ENCODE measurements at regions not wholly inside any gene's neighbourhood (a gene's known extent, or its start where the extent isn't known, plus 50 kb on each side); places are given as distances from the start of the nearest gene placed in this dataset.

DNA sequence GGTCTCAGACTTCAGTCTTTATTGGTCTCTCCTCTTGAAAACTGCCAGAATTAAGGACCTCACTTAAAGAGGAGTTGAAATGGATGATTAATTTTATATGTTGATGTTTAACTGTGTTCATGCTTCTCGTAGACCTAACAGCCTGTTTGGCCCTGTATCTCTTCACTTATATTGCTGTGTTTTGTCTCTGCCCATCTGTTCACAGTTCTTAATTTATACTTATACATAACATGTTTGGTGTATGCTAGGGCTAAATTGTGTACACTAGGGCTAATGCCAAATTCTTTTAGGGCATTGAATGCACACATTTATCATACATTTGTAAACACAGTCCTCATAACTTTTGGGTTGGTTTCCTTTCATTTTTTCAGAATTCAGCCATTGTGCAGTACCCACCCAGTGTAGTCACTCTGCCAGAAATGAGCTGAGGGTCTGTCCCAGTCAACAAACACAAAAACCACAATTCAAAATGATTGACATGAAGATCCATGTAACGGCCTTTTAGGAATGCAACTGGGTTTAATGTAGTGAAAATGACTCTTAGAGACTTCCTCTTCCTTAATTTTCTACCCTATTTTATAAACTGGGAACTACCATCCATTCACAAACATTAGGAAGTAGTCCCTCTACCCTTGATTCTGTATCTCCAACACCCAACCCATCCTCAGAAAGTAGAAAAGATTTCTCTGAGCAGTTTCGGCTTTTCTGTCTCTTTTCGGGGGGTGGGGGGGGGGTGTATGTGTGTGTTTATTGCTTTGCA is 668.8 kb upstream of the KLF4 start:
- TF ChIP-seq, protein P1, sequence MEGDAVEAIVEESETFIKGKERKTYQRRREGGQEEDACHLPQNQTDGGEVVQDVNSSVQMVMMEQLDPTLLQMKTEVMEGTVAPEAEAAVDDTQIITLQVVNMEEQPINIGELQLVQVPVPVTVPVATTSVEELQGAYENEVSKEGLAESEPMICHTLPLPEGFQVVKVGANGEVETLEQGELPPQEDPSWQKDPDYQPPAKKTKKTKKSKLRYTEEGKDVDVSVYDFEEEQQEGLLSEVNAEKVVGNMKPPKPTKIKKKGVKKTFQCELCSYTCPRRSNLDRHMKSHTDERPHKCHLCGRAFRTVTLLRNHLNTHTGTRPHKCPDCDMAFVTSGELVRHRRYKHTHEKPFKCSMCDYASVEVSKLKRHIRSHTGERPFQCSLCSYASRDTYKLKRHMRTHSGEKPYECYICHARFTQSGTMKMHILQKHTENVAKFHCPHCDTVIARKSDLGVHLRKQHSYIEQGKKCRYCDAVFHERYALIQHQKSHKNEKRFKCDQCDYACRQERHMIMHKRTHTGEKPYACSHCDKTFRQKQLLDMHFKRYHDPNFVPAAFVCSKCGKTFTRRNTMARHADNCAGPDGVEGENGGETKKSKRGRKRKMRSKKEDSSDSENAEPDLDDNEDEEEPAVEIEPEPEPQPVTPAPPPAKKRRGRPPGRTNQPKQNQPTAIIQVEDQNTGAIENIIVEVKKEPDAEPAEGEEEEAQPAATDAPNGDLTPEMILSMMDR (IDR thresholded peaks at IDR 0.05): no peak
- TF ChIP-seq EP300 (IDR thresholded peaks at IDR 0.05): no peak
- TF ChIP-seq POLR2A (IDR thresholded peaks at IDR 0.05; ENCODE audit: low read depth): no peak
- TF ChIP-seq POLR2AphosphoS5 (IDR thresholded peaks at IDR 0.05): no peak
